ENCODE measurements at regions not wholly inside any gene's neighbourhood (a gene's known extent, or its start where the extent isn't known, plus 50 kb on each side); places are given as distances from the start of the nearest gene placed in this dataset.
"Not testable (repeated sequence)": the region's sequence is repeated elsewhere in the genome, so short reads cannot be mapped to it uniquely, and the experiment has no call there.

DNA sequence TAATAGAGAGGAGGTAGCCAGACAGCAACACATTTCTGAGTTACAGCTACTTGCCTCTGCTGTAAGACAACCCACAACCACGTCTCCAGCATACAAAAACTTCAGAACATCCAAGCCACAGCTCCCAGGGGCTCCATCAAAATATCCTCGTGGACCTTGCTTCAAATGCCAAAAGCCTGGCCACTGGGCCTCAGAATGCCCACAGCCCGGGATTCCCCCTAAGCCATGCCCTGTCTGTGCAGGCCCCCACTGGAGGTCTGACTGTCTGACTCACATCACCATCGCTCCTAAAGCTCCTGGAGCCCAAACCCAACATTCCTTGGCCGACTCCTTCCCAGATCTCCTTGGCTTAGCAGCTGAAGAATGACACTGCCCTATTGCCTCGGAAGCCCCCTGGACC lies 186.6 kb upstream of the MAGEB16 start:
- not testable (repeated sequence) for H3K4me3 Mint-ChIP-seq; H3K27ac Mint-ChIP-seq; DNase-seq; ATAC-seq (replicated peaks); H3K4me1 Mint-ChIP-seq; H3K27me3 Mint-ChIP-seq; H3K36me3 Mint-ChIP-seq
- H3K9me3 Mint-ChIP-seq: peaks cover 7 to 15% of the 10 kb centered on the region in 2 donors

DNA sequence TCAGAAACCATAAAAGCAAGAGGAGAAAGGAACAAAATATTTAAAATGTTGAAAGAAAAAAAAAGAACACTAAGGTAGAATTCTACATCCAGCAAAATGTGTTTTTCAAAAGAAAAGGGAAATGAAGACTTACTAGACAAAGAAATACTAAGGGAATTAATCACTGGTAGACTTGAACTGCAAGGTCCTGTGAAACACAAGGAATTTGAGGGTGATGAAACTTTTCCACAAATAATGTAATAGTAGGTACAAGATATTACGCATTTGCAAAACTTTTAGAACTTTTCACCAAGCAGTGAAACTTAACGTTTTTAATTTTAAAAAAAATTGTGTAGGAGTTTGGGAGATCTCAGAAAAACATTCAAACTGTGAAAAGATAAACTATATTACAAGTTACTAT lies 180.3 kb upstream of the MAGEB16 start:
- no peaks in the 10 kb centered on the region for H3K36me3 Mint-ChIP-seq
- ATAC-seq (replicated peaks) (no peak), DNase-seq (no peak)
- no peak overlapping the region for H3K27ac Mint-ChIP-seq
- H3K27me3 Mint-ChIP-seq: no peaks in the 10 kb centered on the region
- no peaks in the 10 kb centered on the region for H3K9me3 Mint-ChIP-seq
- H3K4me3 Mint-ChIP-seq: no peak overlapping the region
- no peaks in the 10 kb centered on the region for H3K4me1 Mint-ChIP-seq

DNA sequence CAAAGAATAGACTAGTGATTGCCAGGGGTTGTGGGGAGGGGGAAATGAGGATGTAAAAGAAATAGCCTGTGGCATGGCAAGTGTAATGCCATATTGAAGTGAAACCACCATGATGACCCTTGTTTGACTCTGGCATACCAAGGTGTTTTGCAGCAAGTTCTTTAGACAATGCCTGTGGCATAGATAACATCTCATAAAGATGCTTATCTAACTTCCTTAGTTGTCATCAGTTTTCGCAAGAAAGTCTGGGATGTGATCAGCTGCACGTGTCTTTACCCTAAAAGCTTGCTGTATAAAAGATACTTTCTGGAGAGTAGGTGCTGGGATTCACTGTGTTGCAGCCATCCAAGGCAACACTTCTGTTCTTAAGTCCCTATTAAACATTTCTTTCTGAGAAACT lies 176.1 kb upstream of the MAGEB16 start:
- DNase-seq (no peak), ATAC-seq (replicated peaks) (no peak)
- Mint-ChIP-seq H3K4me3 (no peak overlapping the region), H3K4me1 (no peaks in the 10 kb centered on the region), H3K27ac (no peak overlapping the region), H3K9me3 (peaks cover 0 to 5% of the 10 kb centered on the region in 2 donors), H3K36me3 (no peaks in the 10 kb centered on the region), H3K27me3 (no peaks in the 10 kb centered on the region)

DNA sequence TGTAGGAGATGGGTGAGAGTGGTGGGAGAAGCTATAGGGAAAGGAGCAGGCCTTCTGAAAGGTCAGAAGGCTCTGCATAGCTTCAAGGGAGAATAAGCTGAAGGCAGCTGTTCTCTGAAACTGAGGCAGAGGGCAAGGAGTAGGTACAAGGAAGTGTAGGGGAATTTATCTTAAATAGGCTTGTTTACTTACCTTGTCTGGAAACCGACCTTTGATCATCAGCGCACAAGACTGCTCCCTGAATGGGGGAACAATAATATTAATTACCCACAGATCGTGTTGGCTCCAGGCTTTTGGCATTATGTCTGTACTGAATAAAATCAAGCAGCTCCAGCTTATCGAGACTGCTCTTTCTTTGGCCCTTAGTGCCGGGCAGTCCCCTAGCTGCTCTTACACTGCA lies 175.5 kb upstream of the MAGEB16 start:
- DNase-seq: no peak
- Mint-ChIP-seq H3K27ac (no peak overlapping the region), H3K36me3 (no peaks in the 10 kb centered on the region), H3K9me3 (peaks cover 0 to 5% of the 10 kb centered on the region in 2 donors), H3K4me1 (no peaks in the 10 kb centered on the region), H3K27me3 (no peaks in the 10 kb centered on the region), H3K4me3 (no peak overlapping the region)
- ATAC-seq (replicated peaks): no peak

DNA sequence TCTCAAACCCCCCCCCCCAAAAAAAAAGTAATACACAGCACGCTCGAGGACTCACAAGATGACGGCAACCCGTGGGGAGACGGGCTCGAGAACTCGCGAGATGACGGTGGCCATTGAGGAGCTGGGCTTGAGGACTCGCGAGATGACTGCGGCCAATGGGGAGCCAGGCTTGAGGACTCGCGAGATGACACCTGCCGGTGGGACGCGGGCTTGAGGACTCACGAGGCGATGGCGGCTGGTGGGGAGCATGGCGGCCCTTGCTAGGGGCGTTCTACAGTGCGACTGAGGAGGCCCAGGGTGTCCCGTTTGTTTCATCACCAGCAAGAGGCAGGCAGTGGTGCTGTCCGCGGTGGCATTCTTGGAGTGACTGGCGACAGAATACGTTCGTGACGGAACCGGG lies 172.4 kb upstream of the MAGEB16 start:
- Mint-ChIP-seq H3K36me3 (no peaks in the 10 kb centered on the region), H3K27ac (no peak overlapping the region), H3K27me3 (no peaks in the 10 kb centered on the region), H3K4me1 (no peaks in the 10 kb centered on the region), H3K4me3 (no peak overlapping the region), H3K9me3 (peaks cover 1 to 5% of the 10 kb centered on the region in 2 donors)
- no peak for DNase-seq
- no peak for ATAC-seq (replicated peaks)

GRCh38 chrX:35626124-35626523 lies 172.0 kb upstream of the MAGEB16 start:
- no peak for ATAC-seq (replicated peaks)
- H3K9me3 Mint-ChIP-seq: peaks cover 1 to 5% of the 10 kb centered on the region in 2 donors
- H3K4me1 Mint-ChIP-seq: no peaks in the 10 kb centered on the region
- H3K4me3 Mint-ChIP-seq: no peak overlapping the region
- no peaks in the 10 kb centered on the region for H3K36me3 Mint-ChIP-seq
- no peak overlapping the region for H3K27ac Mint-ChIP-seq
- H3K27me3 Mint-ChIP-seq: no peaks in the 10 kb centered on the region
- no peak for DNase-seq

DNA sequence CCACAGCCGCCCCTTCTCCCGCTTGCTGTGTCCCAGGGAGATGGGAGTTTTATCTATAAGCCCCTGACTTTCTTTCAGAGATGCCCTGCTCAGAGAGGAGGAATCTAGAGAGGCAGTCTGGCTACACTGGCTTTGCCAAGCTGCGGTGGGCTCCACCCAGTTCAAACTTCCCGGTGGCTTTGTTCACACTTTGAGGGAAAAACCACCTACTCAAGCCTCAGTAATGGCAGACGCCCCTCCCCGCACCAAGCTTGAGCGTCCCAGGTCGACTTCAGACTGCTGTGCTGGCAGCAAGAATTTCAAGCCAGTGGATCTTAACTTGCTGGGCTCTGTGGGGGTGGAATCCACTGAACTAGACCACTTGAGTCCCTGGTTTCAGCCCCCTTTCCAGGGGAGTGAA lies 162.2 kb upstream of the MAGEB16 start:
- not testable (repeated sequence) for H3K36me3 Mint-ChIP-seq; ATAC-seq (replicated peaks)

GRCh38 chrX:35664833-35665232 lies 133.3 kb upstream of the MAGEB16 start:
- no peak overlapping the region for H3K4me3 Mint-ChIP-seq
- peaks cover 2 to 3% of the 10 kb centered on the region in 2 donors for H3K9me3 Mint-ChIP-seq
- no peaks in the 10 kb centered on the region for H3K27me3 Mint-ChIP-seq
- DNase-seq (no peak), ATAC-seq (replicated peaks) (no peak)
- no peak overlapping the region for H3K27ac Mint-ChIP-seq
- H3K4me1 Mint-ChIP-seq: no peaks in the 10 kb centered on the region
- no peaks in the 10 kb centered on the region for H3K36me3 Mint-ChIP-seq

More for the DNA sequence above, 162.2 kb upstream of the MAGEB16 start:
- H3K4me1 Mint-ChIP-seq, DNase-seq, H3K27me3 Mint-ChIP-seq, H3K4me3 Mint-ChIP-seq, H3K27ac Mint-ChIP-seq: not testable (repeated sequence)
- H3K9me3 Mint-ChIP-seq: peaks cover 12 to 23% of the 10 kb centered on the region in 2 donors

GRCh38 chrX:35665311-35665710 lies 132.8 kb upstream of the MAGEB16 start:
- no peak overlapping the region for H3K4me3 Mint-ChIP-seq
- H3K27me3 Mint-ChIP-seq: no peaks in the 10 kb centered on the region
- no peaks in the 10 kb centered on the region for H3K4me1 Mint-ChIP-seq
- ATAC-seq (replicated peaks): no peak
- H3K36me3 Mint-ChIP-seq: no peaks in the 10 kb centered on the region
- no peak overlapping the region for H3K27ac Mint-ChIP-seq
- no peak for DNase-seq
- H3K9me3 Mint-ChIP-seq: peaks cover 2 to 5% of the 10 kb centered on the region in 2 donors

GRCh38 chrX:35670889-35671288 lies 127.3 kb upstream of the MAGEB16 start:
- Mint-ChIP-seq H3K4me3 (no peak overlapping the region), H3K4me1 (no peaks in the 10 kb centered on the region), H3K36me3 (no peaks in the 10 kb centered on the region), H3K27ac (no peak overlapping the region), H3K27me3 (no peaks in the 10 kb centered on the region), H3K9me3 (peaks cover 3 to 5% of the 10 kb centered on the region in 2 donors)
- DNase-seq: no peak
- ATAC-seq (replicated peaks): no peak

- ATAC-seq (replicated peaks): no peak
- H3K9me3 Mint-ChIP-seq: peaks cover 0 to 3% of the 10 kb centered on the region in 2 donors
- no peaks in the 10 kb centered on the region for H3K4me1 Mint-ChIP-seq
- DNase-seq: no peak
- H3K27ac Mint-ChIP-seq: no peak overlapping the region
- H3K4me3 Mint-ChIP-seq: no peak overlapping the region
- H3K27me3 Mint-ChIP-seq: no peaks in the 10 kb centered on the region
- no peaks in the 10 kb centered on the region for H3K36me3 Mint-ChIP-seq
These were observed 123.0 kb upstream of the MAGEB16 start for GRCh38 chrX:35675151-35675550.

GRCh38 chrX:35680940-35681346 lies 117.2 kb upstream of the MAGEB16 start:
- Mint-ChIP-seq H3K27me3 (no peaks in the 10 kb centered on the region), H3K27ac (no peak overlapping the region), H3K36me3 (no peaks in the 10 kb centered on the region), H3K4me3 (no peak overlapping the region), H3K9me3 (peaks cover 0 to 1% of the 10 kb centered on the region in 2 donors), H3K4me1 (no peaks in the 10 kb centered on the region)
- DNase-seq (no peak), ATAC-seq (replicated peaks) (no peak)

GRCh38 chrX:35682476-35682875 lies 115.7 kb upstream of the MAGEB16 start:
- Mint-ChIP-seq H3K4me3 (no peak overlapping the region), H3K4me1 (no peaks in the 10 kb centered on the region), H3K27me3 (no peaks in the 10 kb centered on the region), H3K27ac (no peak overlapping the region), H3K36me3 (no peaks in the 10 kb centered on the region), H3K9me3 (peaks cover 0 to 1% of the 10 kb centered on the region in 2 donors)
- no peak for DNase-seq
- ATAC-seq (replicated peaks): no peak

DNA sequence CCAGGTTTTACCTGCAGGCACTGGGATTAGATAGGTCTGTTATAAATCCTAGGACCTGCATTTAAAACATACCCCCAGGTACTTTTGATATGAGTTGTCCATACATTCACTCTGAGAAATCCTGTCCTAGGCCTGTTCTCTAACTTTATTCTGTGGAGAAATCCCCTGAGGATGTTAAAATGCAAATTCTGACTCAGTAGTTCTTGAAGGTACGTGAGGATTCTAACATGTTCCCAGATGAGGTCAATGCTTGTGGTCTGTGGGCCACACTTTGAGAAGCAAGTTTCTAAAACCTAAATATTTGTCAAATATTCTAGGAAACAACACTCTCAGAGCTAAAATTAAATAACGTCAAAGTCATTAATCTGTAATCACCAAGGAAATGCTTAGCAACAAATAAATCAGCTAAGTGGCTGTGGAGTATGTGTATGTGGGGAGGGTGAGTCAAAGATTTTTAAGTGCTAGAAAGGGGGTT lies 101.3 kb upstream of the MAGEB16 start:
- Mint-ChIP-seq H3K27me3 (no peaks in the 10 kb centered on the region), H3K27ac (no peak overlapping the region), H3K4me1 (no peaks in the 10 kb centered on the region), H3K4me3 (no peak overlapping the region), H3K9me3 (peaks cover 0 to 2% of the 10 kb centered on the region in 2 donors), H3K36me3 (no peaks in the 10 kb centered on the region)
- DNase-seq (no peak), ATAC-seq (replicated peaks) (no peak)

DNA sequence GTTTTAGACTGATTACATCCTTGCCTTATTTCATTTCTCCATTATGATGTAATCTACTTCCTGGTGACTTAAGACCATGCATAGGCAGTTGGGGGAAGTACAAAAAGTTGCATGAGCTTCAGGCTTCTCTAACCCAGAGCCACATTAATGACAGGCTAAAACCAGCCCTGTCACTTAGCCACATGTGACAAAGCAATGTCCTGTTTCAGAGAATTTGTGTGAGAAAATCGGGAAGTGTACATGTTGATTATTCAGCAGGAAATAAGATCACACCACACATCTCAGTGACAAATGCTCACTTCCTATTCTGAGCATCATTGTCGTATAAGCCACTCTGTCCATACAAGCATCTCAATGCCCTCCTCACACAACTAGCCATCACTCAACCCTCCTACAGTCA lies 98.5 kb upstream of the MAGEB16 start:
- no peak for DNase-seq
- Mint-ChIP-seq H3K4me1 (no peaks in the 10 kb centered on the region), H3K4me3 (no peak overlapping the region), H3K27me3 (no peaks in the 10 kb centered on the region), H3K27ac (no peak overlapping the region), H3K36me3 (no peaks in the 10 kb centered on the region), H3K9me3 (peaks cover 0 to 2% of the 10 kb centered on the region in 2 donors)
- no peak for ATAC-seq (replicated peaks)

- H3K27ac Mint-ChIP-seq: no peak overlapping the region
- H3K36me3 Mint-ChIP-seq: no peaks in the 10 kb centered on the region
These were observed 98.0 kb upstream of the MAGEB16 start for GRCh38 chrX:35700121-35700520.

More at GRCh38 chrX:35700121-35700520, 98.0 kb upstream of the MAGEB16 start:
- H3K4me3 Mint-ChIP-seq: no peak overlapping the region
- no peaks in the 10 kb centered on the region for H3K4me1 Mint-ChIP-seq
- no peak for DNase-seq
- H3K9me3 Mint-ChIP-seq: peaks cover 0 to 2% of the 10 kb centered on the region in 2 donors
- H3K27me3 Mint-ChIP-seq: no peaks in the 10 kb centered on the region
- no peak for ATAC-seq (replicated peaks)

All from stimulated activated naive B cell treated with anti-CD40 and anti-IgM and Interleukin-4, amounts not matched to agents 10 μg/mL and 1 μg/mL and 100 μg/mL, for 72 hours (primary cell).